Testis (tissue), 2 donors: ENCODE measurements at regions not wholly inside any gene's neighbourhood (a gene's known extent, or its start where the extent isn't known, plus 50 kb on each side); places are given as distances from the start of the nearest gene placed in this dataset.
"Not testable (repeated sequence)": the region's sequence is repeated elsewhere in the genome, so short reads cannot be mapped to it uniquely, and the experiment has no call there.

Source experiments
- DNase-seq: peaks from one replicate; pipeline ENCODE4 v3.0.0-alpha.2; 2019
- H3K27ac ChIP-seq, 2 donors: fragments of 200-600 bp; sonication (generic); one replicate each; pipeline ENCODE4 v1.5.1; 2019
- H3K27me3 ChIP-seq: fragments of 200-600 bp; sonication (generic); one replicate; pipeline ENCODE4 v1.5.1; 2019
- H3K36me3 ChIP-seq: fragments of 200-600 bp; sonication (generic); one replicate; pipeline ENCODE4 v1.5.1; 2017; ENCODE audit warnings: low read depth; ENCODE audit errors: missing control alignments
- H3K4me1 ChIP-seq: fragments of 200-600 bp; sonication (generic); one replicate; pipeline ENCODE4 v1.5.1; 2019
- H3K4me3 ChIP-seq, 2 donors: fragments of 200-600 bp; sonication (generic); one replicate each; pipeline ENCODE4 v1.5.1; 2017 to 2019
- H3K9me3 ChIP-seq: fragments of 200-600 bp; sonication (generic); one replicate; pipeline ENCODE4 v1.5.1; 2017
- POLR2A ChIP-seq: fragments of 450-650 bp; IDR thresholded peaks from one replicate; pipeline ENCODE4 v1.6.1; 2017; ENCODE audit warnings: antibody characterized with exemption, mild to moderate bottlenecking, moderate library complexity
- WGBS, 2 donors: methylation state at CpG; one replicate each; pipeline ENCODE4 v1.1.5; 2018; 5-methylcytosine and 5-hydroxymethylcytosine counted together
- intact Hi-C: fragments of 100-400 bp; cut with DNase I; formaldehyde crosslinking; loops from one replicate; pipeline ENCODE4 v1.15.1; 2023; ENCODE audit warnings: low total_unique reads
- TF ChIP-seq, protein P1 (sequence below), 3 experiments: fragments of 450-650 bp in 2 of 3; fragments of 200-600 bp in 1 of 3; sonication (generic) in 1 of 3; IDR thresholded peaks; one replicate each; pipeline ENCODE4 v1.5.1; 2016 to 2019; ENCODE audit warnings: antibody characterized with exemption in 3 of 3, mild to moderate bottlenecking in 2 of 3, moderate library complexity in 1 of 3

DNA sequence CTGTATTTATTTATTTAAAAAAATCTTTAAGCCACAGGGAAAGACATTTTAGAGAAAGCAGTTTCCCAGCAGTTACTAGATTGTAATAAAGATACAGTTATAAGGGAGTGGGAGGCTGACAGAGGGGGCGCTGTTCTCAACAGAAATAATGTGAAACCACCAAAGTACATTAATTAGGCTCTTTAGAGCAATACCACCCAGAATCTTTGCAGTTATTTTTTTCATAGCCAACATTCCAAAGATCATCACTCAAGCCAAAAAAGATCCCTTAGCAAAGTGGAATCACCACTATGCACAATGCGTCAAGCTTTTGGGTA, 331.3 kb upstream of the DEFB112 start:
- H3K4me3 ChIP-seq, result no peak overlapping the region

DNA sequence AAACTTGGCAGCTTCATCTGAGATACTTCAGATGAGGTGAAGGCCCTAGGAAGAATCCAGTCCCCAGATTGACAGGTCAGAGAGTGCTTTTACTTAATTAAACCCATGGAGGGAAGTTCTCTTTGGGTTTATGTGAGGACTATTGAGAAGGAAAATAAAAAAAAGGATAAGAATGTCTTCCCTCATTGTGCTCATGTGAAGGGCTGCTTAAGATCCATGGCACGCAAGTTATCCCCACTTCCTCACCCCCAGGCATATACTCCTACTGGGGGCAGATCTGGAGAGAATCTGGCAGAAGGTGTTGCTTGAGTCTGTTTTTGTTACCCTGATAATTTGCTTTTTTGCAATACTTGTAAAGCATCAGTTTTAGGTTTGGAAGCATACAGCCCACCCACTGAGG, 322.9 kb upstream of the TFAP2D start:
- H3K36me3 ChIP-seq, result no peaks in the 10 kb centered on the region
- H3K4me1 ChIP-seq, result no peaks in the 10 kb centered on the region
- TF ChIP-seq POLR2A, result no peak
- TF ChIP-seq, protein P1, sequence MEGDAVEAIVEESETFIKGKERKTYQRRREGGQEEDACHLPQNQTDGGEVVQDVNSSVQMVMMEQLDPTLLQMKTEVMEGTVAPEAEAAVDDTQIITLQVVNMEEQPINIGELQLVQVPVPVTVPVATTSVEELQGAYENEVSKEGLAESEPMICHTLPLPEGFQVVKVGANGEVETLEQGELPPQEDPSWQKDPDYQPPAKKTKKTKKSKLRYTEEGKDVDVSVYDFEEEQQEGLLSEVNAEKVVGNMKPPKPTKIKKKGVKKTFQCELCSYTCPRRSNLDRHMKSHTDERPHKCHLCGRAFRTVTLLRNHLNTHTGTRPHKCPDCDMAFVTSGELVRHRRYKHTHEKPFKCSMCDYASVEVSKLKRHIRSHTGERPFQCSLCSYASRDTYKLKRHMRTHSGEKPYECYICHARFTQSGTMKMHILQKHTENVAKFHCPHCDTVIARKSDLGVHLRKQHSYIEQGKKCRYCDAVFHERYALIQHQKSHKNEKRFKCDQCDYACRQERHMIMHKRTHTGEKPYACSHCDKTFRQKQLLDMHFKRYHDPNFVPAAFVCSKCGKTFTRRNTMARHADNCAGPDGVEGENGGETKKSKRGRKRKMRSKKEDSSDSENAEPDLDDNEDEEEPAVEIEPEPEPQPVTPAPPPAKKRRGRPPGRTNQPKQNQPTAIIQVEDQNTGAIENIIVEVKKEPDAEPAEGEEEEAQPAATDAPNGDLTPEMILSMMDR (IDR thresholded peaks at IDR 0.05), result no peak
- WGBS, 2 donors, result 63 to 75% methylated on average over 1 of the region's 1 CpG
- no peak for DNase-seq
- H3K4me3 ChIP-seq, result no peak overlapping the region
- intact Hi-C loops, result no loop called here
- H3K9me3 ChIP-seq, result no peaks in the 10 kb centered on the region
- no peak overlapping the region for H3K27ac ChIP-seq
- no peaks in the 10 kb centered on the region for H3K27me3 ChIP-seq

More for the DNA sequence above, 331.3 kb upstream of the DEFB112 start:
- Histone ChIP-seq H3K36me3 (no peaks in the 10 kb centered on the region), H3K4me1 (no peaks in the 10 kb centered on the region), H3K9me3 (no peaks in the 10 kb centered on the region), H3K27me3 (no peaks in the 10 kb centered on the region), H3K27ac (no peak overlapping the region)
- DNase-seq, result peak; percentile 16
- 43 to 58% methylated on average over 2 of the region's 2 CpGs for WGBS, 2 donors
- no peak for TF ChIP-seq POLR2A
- TF ChIP-seq, protein P1 (IDR thresholded peaks at IDR 0.05), result no peak
- intact Hi-C loops, result no loop called here

DNA sequence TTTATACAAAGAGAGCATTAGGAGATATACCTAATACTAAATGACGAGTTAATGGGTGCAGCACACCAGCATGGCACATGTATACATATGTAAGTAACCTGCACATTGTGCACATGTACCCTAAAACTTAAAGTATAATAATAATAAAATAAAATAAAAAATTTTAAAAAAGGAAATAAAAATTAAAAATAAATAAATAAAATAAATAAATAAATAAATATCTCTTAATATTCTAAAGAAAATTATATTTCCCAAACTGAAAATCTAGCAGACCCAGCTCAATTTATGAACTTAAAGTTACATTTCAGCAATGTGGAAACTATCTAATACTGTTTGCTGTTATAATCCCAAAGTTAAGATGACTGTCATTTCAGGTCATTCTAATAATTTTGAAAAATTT, 319.2 kb upstream of the TFAP2D start:
- intact Hi-C loops, result not testable (repeated sequence)

DNA sequence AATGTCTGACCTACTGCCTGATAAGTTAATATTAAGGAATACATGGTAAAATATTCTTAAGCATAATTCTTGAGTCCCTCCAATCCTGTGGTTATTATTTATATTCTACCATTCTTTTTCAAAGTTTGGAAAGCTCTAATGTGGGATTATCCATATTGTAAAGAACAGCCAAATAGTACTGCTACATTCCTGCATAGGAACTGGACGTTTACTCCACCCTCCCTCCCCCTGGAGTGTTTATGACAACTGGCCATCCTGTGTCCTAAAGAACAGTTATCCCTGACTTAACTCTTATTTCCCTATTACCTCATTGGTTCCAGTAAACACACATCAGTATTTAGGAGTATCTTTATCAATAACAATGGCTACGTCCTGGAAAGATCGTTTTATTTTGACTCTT, 308.7 kb upstream of the TFAP2D start:
- no peaks in the 10 kb centered on the region for H3K36me3 ChIP-seq
- H3K27ac ChIP-seq, result no peak overlapping the region
- H3K27me3 ChIP-seq, result no peaks in the 10 kb centered on the region
- no peaks in the 10 kb centered on the region for H3K4me1 ChIP-seq
- TF ChIP-seq, protein P1 (IDR thresholded peaks at IDR 0.05), result no peak
- no peak for TF ChIP-seq POLR2A
- no peak overlapping the region for H3K4me3 ChIP-seq
- DNase-seq, result no peak
- 59 to 61% methylated on average over 3 of the region's 3 CpGs for WGBS, 2 donors
- intact Hi-C loops, result no loop called here
- H3K9me3 ChIP-seq, result no peaks in the 10 kb centered on the region

More for the DNA sequence above, 319.2 kb upstream of the TFAP2D start:
- H3K4me3 ChIP-seq, H3K9me3 ChIP-seq, H3K27me3 ChIP-seq, H3K27ac ChIP-seq, H3K36me3 ChIP-seq, H3K4me1 ChIP-seq, DNase-seq: not testable (repeated sequence)
- WGBS, 2 donors, result 84 to 93% methylated on average over 1 of the region's 1 CpG

DNA sequence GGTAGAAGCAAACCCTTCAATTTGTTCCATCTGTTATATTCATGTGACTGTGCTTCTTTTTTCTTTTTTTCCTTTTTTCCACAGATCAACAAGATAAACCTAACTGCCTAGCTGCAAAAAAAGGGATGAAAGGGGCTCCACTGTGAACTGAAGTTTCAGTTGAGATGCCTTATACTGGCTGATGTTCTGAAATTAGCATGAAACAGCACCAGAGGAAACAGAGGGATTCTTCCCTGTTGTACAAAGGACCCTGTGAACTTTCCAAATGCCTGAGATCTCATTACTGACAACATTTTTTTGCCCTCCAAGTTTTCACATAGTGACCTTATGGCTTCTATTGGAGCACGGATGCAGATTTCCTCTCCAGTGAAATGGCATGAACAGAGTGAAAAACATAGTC, 302.7 kb upstream of the TFAP2D start:
- WGBS, 2 donors, result 54 to 59% methylated on average over 1 of the region's 1 CpG
- no peak for DNase-seq
- Histone ChIP-seq H3K9me3 (no peaks in the 10 kb centered on the region), H3K27ac (no peak overlapping the region), H3K4me3 (no peak overlapping the region), H3K27me3 (no peaks in the 10 kb centered on the region), H3K36me3 (no peaks in the 10 kb centered on the region), H3K4me1 (no peaks in the 10 kb centered on the region)
- intact Hi-C loops, result no loop called here
- no peak for TF ChIP-seq POLR2A
- TF ChIP-seq, protein P1 (IDR thresholded peaks at IDR 0.05), result no peak

DNA sequence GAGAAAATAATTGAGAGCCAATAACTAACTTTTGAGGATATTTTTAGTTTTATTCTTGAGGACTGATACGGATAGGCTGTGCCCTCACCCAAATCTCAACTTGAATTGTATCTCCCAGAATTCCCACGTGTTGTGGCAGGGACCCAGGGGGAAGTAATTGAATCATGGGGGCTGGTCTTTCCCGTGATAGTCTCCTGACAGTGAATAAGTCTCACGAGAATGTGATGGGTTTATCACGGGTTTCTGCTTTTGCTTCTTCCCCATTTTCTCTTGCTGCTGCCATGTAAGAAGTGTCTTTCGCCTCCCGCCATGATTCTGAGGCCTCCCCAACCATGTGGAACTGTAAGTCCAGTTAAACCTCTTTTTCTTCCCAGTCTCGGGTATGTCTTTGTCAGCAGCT, 292.3 kb upstream of the TFAP2D start:
- H3K36me3 ChIP-seq, H3K4me1 ChIP-seq, H3K27ac ChIP-seq, H3K27me3 ChIP-seq, DNase-seq, intact Hi-C loops, H3K9me3 ChIP-seq: not testable (repeated sequence)
- H3K4me3 ChIP-seq, result peak overlapping the region; percentile 21 to 38
- WGBS, 2 donors, result 65 to 66% methylated on average over 8 of the region's 8 CpGs
